Keratinocyte (primary cell): ENCODE measurements at regions not wholly inside any gene's neighbourhood (a gene's known extent, or its start where the extent isn't known, plus 50 kb on each side); places are given as distances from the start of the nearest gene placed in this dataset.
"Not testable (repeated sequence)": the region's sequence is repeated elsewhere in the genome, so short reads cannot be mapped to it uniquely, and the experiment has no call there.

Experiments
- DNase-seq: peaks from one replicate; pipeline ENCODE4 v3.0.0-alpha.2; 2011; ENCODE audit warnings: low read depth, missing footprints, low spot score
- FAIRE-seq: peaks from 2 replicates; lab custom pipeline; 2011; peaks lifted over from hg19 to GRCh38; lab: Jason Lieb, UNC
- H2AFZ ChIP-seq: 2 replicates; pipeline ENCODE4 v1.6.0; 2012; ENCODE audit warnings: low read length, control low read depth, inconsistent platforms; ENCODE audit not compliant: control insufficient read depth
- H3K27ac ChIP-seq: 2 replicates; pipeline ENCODE4 v1.5.1; 2011; ENCODE audit warnings: low read length; ENCODE audit not compliant: control insufficient read depth, insufficient read depth
- H3K27me3 ChIP-seq: 3 replicates; pipeline ENCODE4 v1.6.0; 2011; ENCODE audit warnings: low read length; ENCODE audit not compliant: control insufficient read depth, insufficient read depth; ENCODE audit errors: extremely low read depth
- H3K36me3 ChIP-seq, 2 experiments: 2 replicates in 1 of 2; 3 replicates in 1 of 2; pipeline ENCODE4 v1.5.1; 2011; ENCODE audit warnings: low read length in 2 of 2, mild to moderate bottlenecking in 1 of 2; ENCODE audit not compliant: control insufficient read depth in 2 of 2, insufficient read depth in 2 of 2; ENCODE audit errors: extremely low read depth in 1 of 2
- H3K4me1 ChIP-seq: 3 replicates; pipeline ENCODE4 v1.5.1; 2011; ENCODE audit warnings: low read length; ENCODE audit not compliant: control insufficient read depth, insufficient read depth; ENCODE audit errors: extremely low read depth
- H3K4me2 ChIP-seq: 3 replicates; pipeline ENCODE4 v1.6.0; 2011; ENCODE audit warnings: low read depth, low read length; ENCODE audit not compliant: control insufficient read depth, insufficient read depth; ENCODE audit errors: extremely low read depth
- H3K4me3 ChIP-seq, 3 experiments: fragments of 200-600 bp in 1 of 3; sonication (generic) in 1 of 3; 2 replicates in 2 of 3; 3 replicates in 1 of 3; pipeline ENCODE4 v1.5.1; 2011 to 2016; ENCODE audit warnings: low read length in 3 of 3, mild to moderate bottlenecking in 3 of 3, control low read depth in 2 of 3, inconsistent platforms in 1 of 3, low read depth in 1 of 3, mixed read lengths in 1 of 3, mixed run types in 1 of 3, moderate library complexity in 1 of 3; ENCODE audit not compliant: control insufficient read depth in 2 of 3, insufficient read depth in 2 of 3; ENCODE audit errors: extremely low read depth in 1 of 3
- H3K79me2 ChIP-seq: 2 replicates; pipeline ENCODE4 v1.6.0; 2012; ENCODE audit warnings: low read length; ENCODE audit not compliant: control insufficient read depth, insufficient read depth
- H3K9ac ChIP-seq: 3 replicates; pipeline ENCODE4 v1.6.0; 2011; ENCODE audit warnings: low read length; ENCODE audit not compliant: control insufficient read depth, insufficient read depth; ENCODE audit errors: extremely low read depth
- H3K9me1 ChIP-seq: 3 replicates; pipeline ENCODE4 v1.6.0; 2011; ENCODE audit warnings: low read length; ENCODE audit not compliant: control insufficient read depth, insufficient read depth; ENCODE audit errors: extremely low read depth
- H3K9me3 ChIP-seq: 2 replicates; pipeline ENCODE4 v1.5.1; 2012; ENCODE audit warnings: low read depth, low read length; ENCODE audit not compliant: control insufficient read depth
- H4K20me1 ChIP-seq: 3 replicates; pipeline ENCODE4 v1.6.0; 2011; ENCODE audit warnings: low read length; ENCODE audit not compliant: control insufficient read depth, insufficient read depth; ENCODE audit errors: extremely low read depth
- CTCF ChIP-seq, 3 experiments: IDR thresholded peaks in 1 of 3; conservative IDR thresholded peaks in 1 of 3; optimal IDR thresholded peaks in 1 of 3; 2 replicates in 2 of 3; 3 replicates in 1 of 3; pipeline versions ENCODE3 to v1.5.1; 2011; ENCODE audit warnings: low read length in 3 of 3, mild to moderate bottlenecking in 3 of 3, moderate library complexity in 2 of 3, control low read depth in 1 of 3, inconsistent platforms in 1 of 3; ENCODE audit not compliant: insufficient read depth in 2 of 3; ENCODE audit errors: extremely low read depth in 1 of 3
- EZH2 ChIP-seq: IDR thresholded peaks from one replicate; pipeline ENCODE4 v1.6.1; 2012; ENCODE audit warnings: inconsistent platforms, mild to moderate bottlenecking, low read length, moderate library complexity
- dilution Hi-C: fragments of 300-500 bp; cut with MboI; formaldehyde crosslinking; loops from one replicate; pipeline ENCODE4 v1.7.0; 2020; ENCODE audit warnings: low sequenced_read_pairs; ENCODE audit not compliant: extremely low pct_ligation_motif_present

GRCh38 chr6:100202417-100203194 lies 208.6 kb upstream of the MCHR2 start:
- H2AFZ ChIP-seq: peak overlapping the region; percentile 50
- peak overlapping the region; percentile 86 for H3K27ac ChIP-seq
- dilution Hi-C loops: no loop called here
- H3K79me2 ChIP-seq: no peaks in the 10 kb centered on the region
- no peaks in the 10 kb centered on the region for H3K36me3 ChIP-seq
- no peaks in the 10 kb centered on the region for H3K27me3 ChIP-seq
- TF ChIP-seq CTCF (optimal IDR thresholded peaks at IDR 0.05 in 1 of 3, IDR thresholded peaks at IDR 0.05 in 1 of 3, conservative IDR thresholded peaks at IDR 0.05 in 1 of 3; ENCODE audit: extremely low read depth in 1 of 3, insufficient read depth in 2 of 3, low read length in 3 of 3) (no peak), EZH2 (no peak)
- H3K4me2 ChIP-seq: peak overlapping the region; percentile 61
- FAIRE-seq (peak; percentile 94), DNase-seq (peak; percentile 52)
- H3K4me1 ChIP-seq: peaks cover 8% of the 10 kb centered on the region
- no peaks in the 10 kb centered on the region for H3K9me1 ChIP-seq
- H4K20me1 ChIP-seq: no peaks in the 10 kb centered on the region
- peak overlapping the region; percentile 43 for H3K9ac ChIP-seq
- no peaks in the 10 kb centered on the region for H3K9me3 ChIP-seq
- peak overlapping the region in 1 of 3 experiments; percentile 10 for H3K4me3 ChIP-seq

GRCh38 chr6:100196214-100196982 lies 202.4 kb upstream of the MCHR2 start:
- H3K36me3 ChIP-seq, H3K27me3 ChIP-seq, H3K9ac ChIP-seq, DNase-seq, H3K4me2 ChIP-seq, H3K4me1 ChIP-seq, H3K27ac ChIP-seq, H3K9me1 ChIP-seq, H3K79me2 ChIP-seq, H3K4me3 ChIP-seq, H4K20me1 ChIP-seq, H3K9me3 ChIP-seq, dilution Hi-C loops, H2AFZ ChIP-seq, FAIRE-seq: not testable (repeated sequence)

GRCh38 chr6:100195244-100195643 lies 201.2 kb upstream of the MCHR2 start:
- H3K4me2 ChIP-seq, FAIRE-seq, H3K79me2 ChIP-seq, H2AFZ ChIP-seq, H3K9me3 ChIP-seq, H3K36me3 ChIP-seq, H3K9ac ChIP-seq, H3K27ac ChIP-seq, H3K27me3 ChIP-seq, DNase-seq, H3K4me3 ChIP-seq, H3K4me1 ChIP-seq, dilution Hi-C loops, H4K20me1 ChIP-seq, H3K9me1 ChIP-seq: not testable (repeated sequence)
